ENCODE measurements at regions not wholly inside any gene's neighbourhood (a gene's known extent, or its start where the extent isn't known, plus 50 kb on each side); places are given as distances from the start of the nearest gene placed in this dataset.

DNA sequence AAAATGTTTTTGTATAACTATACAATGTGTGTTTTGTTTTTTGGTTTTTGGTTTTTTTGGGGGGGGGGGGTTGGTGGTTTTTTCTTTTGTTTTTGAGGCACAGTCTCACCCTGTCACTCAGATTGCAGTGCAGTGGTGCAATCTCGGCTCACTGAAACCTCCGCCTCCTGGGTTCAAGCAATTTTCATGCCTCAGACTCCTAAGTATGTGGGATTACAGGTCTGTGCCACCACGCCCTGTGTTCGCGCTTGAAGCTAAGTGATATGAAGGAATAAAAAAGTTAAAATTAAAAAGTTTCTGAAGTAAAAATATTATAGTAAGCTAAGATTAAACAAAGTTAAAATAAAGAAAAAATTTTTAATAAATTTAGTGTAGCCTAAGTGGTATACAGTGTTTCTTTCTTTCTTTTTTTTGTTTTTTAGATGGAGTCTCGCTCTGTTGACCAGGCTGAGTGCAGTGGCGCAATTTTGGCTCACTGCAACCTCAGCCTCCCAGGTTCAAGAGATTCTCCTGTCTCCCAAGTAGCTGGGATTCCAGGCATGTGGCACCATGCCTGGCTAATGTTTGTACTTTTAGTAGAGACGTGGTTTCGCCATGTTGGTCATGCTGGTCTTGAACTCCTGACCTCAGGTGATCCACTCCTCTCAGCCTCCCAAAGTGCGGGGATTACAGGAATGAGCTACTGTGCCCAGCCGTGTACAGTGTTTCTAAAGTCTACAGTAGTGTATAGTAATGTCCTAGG, 53.9 kb upstream of the TEX55 start:
- no peak overlapping the region for H3K4ac ChIP-seq (ENCODE audit: low read length)
- H3K27ac ChIP-seq (replicated peaks; ENCODE audit: low read length): no peak overlapping the region
- no peak overlapping the region for H2BK15ac ChIP-seq (ENCODE audit: low read length)
- H2BK12ac ChIP-seq (ENCODE audit: low read length): no peak overlapping the region
- H4K91ac ChIP-seq (ENCODE audit: low read depth, low read length, poor library complexity): no peak overlapping the region
- no peaks in the 10 kb centered on the region for H3K36me3 ChIP-seq (replicated peaks in 1 of 2; ENCODE audit: control insufficient read depth in 2 of 2, insufficient read depth in 2 of 2, low read length in 2 of 2)
- no peak overlapping the region for H2BK5ac ChIP-seq (ENCODE audit: low read length)
- no peaks in the 10 kb centered on the region for H3K4me1 ChIP-seq (ENCODE audit: control insufficient read depth in 2 of 2, insufficient read depth in 1 of 2, low read depth in 1 of 2, low read length in 2 of 2)
- no peak overlapping the region for H4K8ac ChIP-seq (ENCODE audit: low read depth, low read length)
- no peak overlapping the region for H2AFZ ChIP-seq (ENCODE audit: low read length)
- H2AK5ac ChIP-seq (ENCODE audit: low read depth, low read length): no peak overlapping the region
- no peak overlapping the region for H3K14ac ChIP-seq (ENCODE audit: low read length)
- no peak overlapping the region for H3K23ac ChIP-seq (ENCODE audit: low read depth, low read length, poor library complexity)
- no peak overlapping the region for H3K18ac ChIP-seq (ENCODE audit: low read length)
- no CpG with 5 or more reads among the region's 11 CpGs for WGBS, 2 donors (ENCODE audit: extremely low coverage in 2 of 2, insufficient read length in 2 of 2, insufficient replicate concordance in 1 of 2)
- no peak overlapping the region for H3K4me3 ChIP-seq (ENCODE audit: low read length in 2 of 2)
- no peak overlapping the region for H3K9ac ChIP-seq (ENCODE audit: low read depth, low read length, poor library complexity)
- no peak overlapping the region for H2BK120ac ChIP-seq (ENCODE audit: low read depth, low read length)
- no peak for DNase-seq (ENCODE audit: low spot score)
- no peak overlapping the region for H3K4me2 ChIP-seq (ENCODE audit: insufficient read depth, low read length, poor library complexity, severe bottlenecking)
- no peaks in the 10 kb centered on the region for H3K79me1 ChIP-seq (ENCODE audit: low read depth, low read length)
- H3K27me3 ChIP-seq (ENCODE audit: control insufficient read depth in 3 of 3, insufficient read depth in 3 of 3, low read depth in 1 of 3, low read length in 3 of 3): no peaks in the 10 kb centered on the region
- no peaks in the 10 kb centered on the region for H3K9me3 ChIP-seq (replicated peaks in 1 of 2; ENCODE audit: control insufficient read depth in 2 of 2, insufficient read depth in 1 of 2, low read depth in 1 of 2, low read length in 2 of 2)

DNA sequence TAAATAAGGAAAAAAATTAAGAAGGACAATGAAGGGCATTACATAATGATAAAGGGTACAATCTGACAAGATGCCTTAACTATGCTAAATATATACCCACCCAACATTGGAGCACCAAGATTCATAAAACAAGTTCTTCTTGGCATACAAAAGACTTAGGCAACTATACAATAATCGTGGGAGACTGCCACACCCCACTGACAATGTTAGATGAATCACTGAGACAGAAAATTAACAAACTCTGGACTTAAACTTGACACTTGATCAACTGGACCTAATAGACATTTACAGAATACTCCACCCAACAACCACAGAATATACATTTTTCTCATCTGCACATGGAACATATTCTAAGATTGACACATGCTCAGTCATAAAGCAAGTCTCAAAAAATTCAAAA, 53.2 kb upstream of the IGSF11 start:
- H2BK5ac ChIP-seq (ENCODE audit: low read length): no peak overlapping the region
- no peak for DNase-seq (ENCODE audit: low spot score)

DNA sequence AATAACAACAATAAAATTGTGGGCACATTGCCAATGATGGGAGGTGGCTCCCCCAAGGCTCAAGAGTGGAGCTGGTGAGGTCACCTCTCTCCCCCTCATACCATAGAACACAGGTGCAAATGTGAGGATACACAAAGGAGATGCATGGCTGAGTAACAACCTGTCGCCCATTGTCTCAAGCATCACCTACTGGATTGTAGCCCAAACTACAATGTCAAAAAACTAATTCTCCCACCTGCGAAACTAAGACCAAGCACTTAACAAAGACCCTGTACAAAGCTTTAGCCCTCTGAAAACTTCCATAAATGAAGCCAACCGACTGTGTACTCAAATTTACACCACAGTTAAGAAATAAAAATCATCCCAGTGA, 50.4 kb upstream of the IGSF11 start:
- Histone ChIP-seq H3K79me1 (ENCODE audit: low read depth, low read length) (no peaks in the 10 kb centered on the region), H3K9ac (ENCODE audit: low read depth, low read length, poor library complexity) (no peak overlapping the region), H2BK5ac (ENCODE audit: low read length) (no peak overlapping the region), H4K8ac (ENCODE audit: low read depth, low read length) (no peak overlapping the region), H3K4me2 (ENCODE audit: insufficient read depth, low read length, poor library complexity, severe bottlenecking) (no peak overlapping the region), H3K9me3 (replicated peaks in 1 of 2; ENCODE audit: control insufficient read depth in 2 of 2, insufficient read depth in 1 of 2, low read depth in 1 of 2, low read length in 2 of 2) (no peaks in the 10 kb centered on the region), H3K23ac (ENCODE audit: low read depth, low read length, poor library complexity) (no peak overlapping the region), H3K36me3 (replicated peaks in 1 of 2; ENCODE audit: control insufficient read depth in 2 of 2, insufficient read depth in 2 of 2, low read length in 2 of 2) (no peaks in the 10 kb centered on the region), H2AK5ac (ENCODE audit: low read depth, low read length) (peak overlapping the region; percentile 42), H2BK12ac (ENCODE audit: low read length) (no peak overlapping the region), H2BK120ac (ENCODE audit: low read depth, low read length) (no peak overlapping the region), H3K4me3 (ENCODE audit: low read length in 2 of 2) (no peak overlapping the region), H4K91ac (ENCODE audit: low read depth, low read length, poor library complexity) (no peak overlapping the region), H3K4ac (ENCODE audit: low read length) (no peak overlapping the region), H3K14ac (ENCODE audit: low read length) (no peak overlapping the region), H3K4me1 (ENCODE audit: control insufficient read depth in 2 of 2, insufficient read depth in 1 of 2, low read depth in 1 of 2, low read length in 2 of 2) (no peaks in the 10 kb centered on the region), H3K18ac (ENCODE audit: low read length) (no peak overlapping the region), H2BK15ac (ENCODE audit: low read length) (no peak overlapping the region), H3K27ac (replicated peaks; ENCODE audit: low read length) (no peak overlapping the region), H2AFZ (ENCODE audit: low read length) (no peak overlapping the region), H3K27me3 (ENCODE audit: control insufficient read depth in 3 of 3, insufficient read depth in 3 of 3, low read depth in 1 of 3, low read length in 3 of 3) (no peaks in the 10 kb centered on the region)
- WGBS, 2 donors (ENCODE audit: extremely low coverage in 2 of 2, insufficient read length in 2 of 2, insufficient replicate concordance in 1 of 2): no CpG with 5 or more reads among the region's 3 CpGs
- DNase-seq (ENCODE audit: low spot score): no peak

More for the DNA sequence above, 53.2 kb upstream of the IGSF11 start:
- H2BK12ac ChIP-seq (ENCODE audit: low read length): no peak overlapping the region
- no peaks in the 10 kb centered on the region for H3K9me3 ChIP-seq (replicated peaks in 1 of 2; ENCODE audit: control insufficient read depth in 2 of 2, insufficient read depth in 1 of 2, low read depth in 1 of 2, low read length in 2 of 2)
- no peak overlapping the region for H4K91ac ChIP-seq (ENCODE audit: low read depth, low read length, poor library complexity)
- H3K79me1 ChIP-seq (ENCODE audit: low read depth, low read length): no peaks in the 10 kb centered on the region
- no peak overlapping the region for H3K4ac ChIP-seq (ENCODE audit: low read length)
- H3K4me3 ChIP-seq (ENCODE audit: low read length in 2 of 2): no peak overlapping the region
- no peak overlapping the region for H2BK120ac ChIP-seq (ENCODE audit: low read depth, low read length)
- no peak overlapping the region for H4K8ac ChIP-seq (ENCODE audit: low read depth, low read length)
- no peak overlapping the region for H3K27ac ChIP-seq (replicated peaks; ENCODE audit: low read length)
- no peak overlapping the region for H2AFZ ChIP-seq (ENCODE audit: low read length)
- no peak overlapping the region for H3K4me2 ChIP-seq (ENCODE audit: insufficient read depth, low read length, poor library complexity, severe bottlenecking)
- no peak overlapping the region for H3K23ac ChIP-seq (ENCODE audit: low read depth, low read length, poor library complexity)
- no peak overlapping the region for H2AK5ac ChIP-seq (ENCODE audit: low read depth, low read length)
- no peak overlapping the region for H3K18ac ChIP-seq (ENCODE audit: low read length)
- no peaks in the 10 kb centered on the region for H3K27me3 ChIP-seq (ENCODE audit: control insufficient read depth in 3 of 3, insufficient read depth in 3 of 3, low read depth in 1 of 3, low read length in 3 of 3)
- no peak overlapping the region for H3K14ac ChIP-seq (ENCODE audit: low read length)
- no peaks in the 10 kb centered on the region for H3K36me3 ChIP-seq (replicated peaks in 1 of 2; ENCODE audit: control insufficient read depth in 2 of 2, insufficient read depth in 2 of 2, low read length in 2 of 2)
- no CpG with 5 or more reads among the region's 1 CpG for WGBS, 2 donors (ENCODE audit: extremely low coverage in 2 of 2, insufficient read length in 2 of 2, insufficient replicate concordance in 1 of 2)
- no peaks in the 10 kb centered on the region for H3K4me1 ChIP-seq (ENCODE audit: control insufficient read depth in 2 of 2, insufficient read depth in 1 of 2, low read depth in 1 of 2, low read length in 2 of 2)
- H3K9ac ChIP-seq (ENCODE audit: low read depth, low read length, poor library complexity): no peak overlapping the region
- H2BK15ac ChIP-seq (ENCODE audit: low read length): no peak overlapping the region

DNA sequence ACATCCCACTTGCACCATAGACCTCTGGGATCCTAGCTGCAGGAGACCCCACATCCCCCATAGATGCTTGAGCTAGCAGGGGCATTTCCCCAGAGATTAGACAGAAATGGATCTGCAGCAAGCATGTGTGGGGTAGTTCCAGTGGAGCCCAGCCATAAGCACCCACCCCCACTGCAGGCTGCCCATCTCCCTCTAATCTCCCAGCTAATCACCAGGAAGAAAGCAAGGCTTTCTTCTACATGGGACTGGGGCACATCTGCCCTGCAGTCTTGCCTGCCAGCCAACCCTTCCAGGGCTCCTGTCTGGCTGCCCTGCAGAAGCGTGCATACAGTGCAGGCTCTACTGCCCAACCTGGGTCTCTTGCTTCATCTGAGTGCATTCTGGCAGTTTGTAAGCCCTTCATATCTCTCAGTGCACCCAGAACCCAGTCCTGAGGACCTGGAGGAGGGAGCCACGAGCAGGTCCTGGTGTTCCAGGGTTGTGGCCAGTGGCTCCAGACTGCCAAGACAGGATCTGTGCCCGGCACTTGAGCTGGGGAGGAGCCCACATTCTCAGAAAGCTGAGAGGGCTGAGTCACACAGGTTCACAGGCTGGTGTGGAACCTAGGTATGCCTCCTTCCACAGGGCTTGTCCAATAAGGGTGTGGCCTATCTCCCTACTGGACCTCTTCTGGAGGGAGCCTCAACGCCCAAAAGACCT, 49.9 kb upstream of the IGSF11 start:
- Histone ChIP-seq H3K18ac (ENCODE audit: low read length) (no peak overlapping the region), H3K79me1 (ENCODE audit: low read depth, low read length) (no peaks in the 10 kb centered on the region), H4K8ac (ENCODE audit: low read depth, low read length) (no peak overlapping the region), H2BK120ac (ENCODE audit: low read depth, low read length) (no peak overlapping the region), H2AFZ (ENCODE audit: low read length) (no peak overlapping the region), H3K4me1 (ENCODE audit: control insufficient read depth in 2 of 2, insufficient read depth in 1 of 2, low read depth in 1 of 2, low read length in 2 of 2) (no peaks in the 10 kb centered on the region), H2AK5ac (ENCODE audit: low read depth, low read length) (peak overlapping the region; percentile 42), H3K9ac (ENCODE audit: low read depth, low read length, poor library complexity) (peak overlapping the region; percentile 54), H3K27me3 (ENCODE audit: control insufficient read depth in 3 of 3, insufficient read depth in 3 of 3, low read depth in 1 of 3, low read length in 3 of 3) (no peaks in the 10 kb centered on the region), H3K4me2 (ENCODE audit: insufficient read depth, low read length, poor library complexity, severe bottlenecking) (no peak overlapping the region), H4K91ac (ENCODE audit: low read depth, low read length, poor library complexity) (no peak overlapping the region), H3K14ac (ENCODE audit: low read length) (no peak overlapping the region), H3K4ac (ENCODE audit: low read length) (no peak overlapping the region), H3K4me3 (ENCODE audit: low read length in 2 of 2) (no peak overlapping the region), H2BK5ac (ENCODE audit: low read length) (no peak overlapping the region), H2BK15ac (ENCODE audit: low read length) (no peak overlapping the region), H3K27ac (replicated peaks; ENCODE audit: low read length) (no peak overlapping the region), H3K36me3 (replicated peaks in 1 of 2; ENCODE audit: control insufficient read depth in 2 of 2, insufficient read depth in 2 of 2, low read length in 2 of 2) (no peaks in the 10 kb centered on the region), H2BK12ac (ENCODE audit: low read length) (no peak overlapping the region), H3K9me3 (replicated peaks in 1 of 2; ENCODE audit: control insufficient read depth in 2 of 2, insufficient read depth in 1 of 2, low read depth in 1 of 2, low read length in 2 of 2) (no peaks in the 10 kb centered on the region), H3K23ac (ENCODE audit: low read depth, low read length, poor library complexity) (no peak overlapping the region)
- no CpG with 5 or more reads among the region's 4 CpGs for WGBS, 2 donors (ENCODE audit: extremely low coverage in 2 of 2, insufficient read length in 2 of 2, insufficient replicate concordance in 1 of 2)
- no peak for DNase-seq (ENCODE audit: low spot score)
